H7 (cell line): ENCODE measurements at regions not wholly inside any gene's neighbourhood (a gene's known extent, or its start where the extent isn't known, plus 50 kb on each side); places are given as distances from the start of the nearest gene placed in this dataset.

ENCODE experiments used
- DNase-seq: peaks from one replicate; pipeline ENCODE4 v3.0.0; 2012
- H3K27me3 ChIP-seq: 2 replicates; pipeline ENCODE4 v1.6.0; 2011; ENCODE audit warnings: mild to moderate bottlenecking, low read length; ENCODE audit not compliant: control insufficient read depth, insufficient read depth
- H3K36me3 ChIP-seq: replicated peaks from 2 replicates; pipeline ENCODE4 v1.5.1; 2011; ENCODE audit warnings: low read length; ENCODE audit not compliant: control insufficient read depth, insufficient read depth
- H3K4me3 ChIP-seq: 2 replicates; pipeline ENCODE4 v1.5.1; 2011; ENCODE audit warnings: low read depth, mild to moderate bottlenecking, control low read depth, low read length, moderate library complexity; ENCODE audit not compliant: insufficient read depth

GRCh38 chr7:46155367-46155766, 234.3 kb upstream of the IGFBP3 start:
- Histone ChIP-seq H3K27me3 (no peaks in the 10 kb centered on the region), H3K36me3 (no peaks in the 10 kb centered on the region), H3K4me3 (no peak overlapping the region)
- no peak for DNase-seq

GRCh38 chr7:46153951-46154787, 233.1 kb upstream of the IGFBP3 start:
- no peak for DNase-seq
- H3K36me3 ChIP-seq = no peaks in the 10 kb centered on the region
- H3K27me3 ChIP-seq = no peaks in the 10 kb centered on the region
- H3K4me3 ChIP-seq = no peak overlapping the region

GRCh38 chr7:46153583-46153950, 232.5 kb upstream of the IGFBP3 start:
- no peaks in the 10 kb centered on the region for H3K27me3 ChIP-seq
- H3K36me3 ChIP-seq = no peaks in the 10 kb centered on the region
- no peak overlapping the region for H3K4me3 ChIP-seq
- no peak for DNase-seq

GRCh38 chr7:46152696-46153095, 231.6 kb upstream of the IGFBP3 start:
- no peaks in the 10 kb centered on the region for H3K36me3 ChIP-seq
- DNase-seq = no peak

GRCh38 chr7:46150721-46151120, 229.6 kb upstream of the IGFBP3 start:
- Histone ChIP-seq H3K27me3 (no peaks in the 10 kb centered on the region), H3K36me3 (no peaks in the 10 kb centered on the region), H3K4me3 (no peak overlapping the region)
- no peak for DNase-seq

More at GRCh38 chr7:46152696-46153095, 231.6 kb upstream of the IGFBP3 start:
- H3K27me3 ChIP-seq = no peaks in the 10 kb centered on the region
- no peak overlapping the region for H3K4me3 ChIP-seq

GRCh38 chr7:46150202-46150601, 229.1 kb upstream of the IGFBP3 start:
- Histone ChIP-seq H3K36me3 (no peaks in the 10 kb centered on the region), H3K4me3 (no peak overlapping the region), H3K27me3 (no peaks in the 10 kb centered on the region)
- no peak for DNase-seq

GRCh38 chr7:46147871-46148270, 226.8 kb upstream of the IGFBP3 start:
- no peak for DNase-seq
- no peaks in the 10 kb centered on the region for H3K36me3 ChIP-seq
- H3K4me3 ChIP-seq = no peak overlapping the region
- no peaks in the 10 kb centered on the region for H3K27me3 ChIP-seq

- Histone ChIP-seq H3K4me3 (no peak overlapping the region), H3K27me3 (no peaks in the 10 kb centered on the region), H3K36me3 (no peaks in the 10 kb centered on the region)
- no peak for DNase-seq
Observed at GRCh38 chr7:46146454-46147255, 225.6 kb upstream of the IGFBP3 start.

GRCh38 chr7:46145412-46145811, 224.3 kb upstream of the IGFBP3 start:
- Histone ChIP-seq H3K4me3 (no peak overlapping the region), H3K27me3 (no peaks in the 10 kb centered on the region), H3K36me3 (no peaks in the 10 kb centered on the region)
- peak; percentile 44 for DNase-seq

- H3K27me3 ChIP-seq = no peaks in the 10 kb centered on the region
- no peaks in the 10 kb centered on the region for H3K36me3 ChIP-seq
- H3K4me3 ChIP-seq = no peak overlapping the region
- DNase-seq = no peak
Observed at GRCh38 chr7:46143949-46144917, 223.2 kb upstream of the IGFBP3 start.

GRCh38 chr7:46143421-46143820, 222.3 kb upstream of the IGFBP3 start:
- H3K36me3 ChIP-seq = no peaks in the 10 kb centered on the region
- no peak for DNase-seq
- H3K27me3 ChIP-seq = no peaks in the 10 kb centered on the region
- no peak overlapping the region for H3K4me3 ChIP-seq

- Histone ChIP-seq H3K36me3 (no peaks in the 10 kb centered on the region), H3K27me3 (no peaks in the 10 kb centered on the region), H3K4me3 (no peak overlapping the region)
- DNase-seq = no peak
Observed at GRCh38 chr7:46139079-46139478, 218.0 kb upstream of the IGFBP3 start.

- no peaks in the 10 kb centered on the region for H3K36me3 ChIP-seq
- no peaks in the 10 kb centered on the region for H3K27me3 ChIP-seq
- no peak overlapping the region for H3K4me3 ChIP-seq
- no peak for DNase-seq
Observed at GRCh38 chr7:46137725-46138124, 216.7 kb upstream of the IGFBP3 start.

- Histone ChIP-seq H3K36me3 (no peaks in the 10 kb centered on the region), H3K4me3 (no peak overlapping the region), H3K27me3 (no peaks in the 10 kb centered on the region)
- DNase-seq = no peak
Observed at GRCh38 chr7:46135557-46135956, 214.5 kb upstream of the IGFBP3 start.
